ENCODE measurements at regions not wholly inside any gene's neighbourhood (a gene's known extent, or its start where the extent isn't known, plus 50 kb on each side); places are given as distances from the start of the nearest gene placed in this dataset.

- Histone ChIP-seq H3K4me1 (no peaks in the 10 kb centered on the region), H3K27me3 (no peaks in the 10 kb centered on the region), H3K9me3 (peaks cover 0 to 4% of the 10 kb centered on the region in 2 donors), H3K36me3 (no peaks in the 10 kb centered on the region), H3K4me3 (no peak overlapping the region), H3K27ac (no peak overlapping the region)
- TF ChIP-seq POLR2A (IDR thresholded peaks at IDR 0.05) (no peak), CTCF (IDR thresholded peaks at IDR 0.05) (no peak)
- intact Hi-C loops (cut with DNase I; ENCODE audit: low total_unique reads) = no loop called here
- DNase-seq (ENCODE audit: low spot score in 2 of 2) = no peak
Measured at GRCh38 chrX:118250445-118250844, 95.5 kb upstream of the WDR44 start.

DNA sequence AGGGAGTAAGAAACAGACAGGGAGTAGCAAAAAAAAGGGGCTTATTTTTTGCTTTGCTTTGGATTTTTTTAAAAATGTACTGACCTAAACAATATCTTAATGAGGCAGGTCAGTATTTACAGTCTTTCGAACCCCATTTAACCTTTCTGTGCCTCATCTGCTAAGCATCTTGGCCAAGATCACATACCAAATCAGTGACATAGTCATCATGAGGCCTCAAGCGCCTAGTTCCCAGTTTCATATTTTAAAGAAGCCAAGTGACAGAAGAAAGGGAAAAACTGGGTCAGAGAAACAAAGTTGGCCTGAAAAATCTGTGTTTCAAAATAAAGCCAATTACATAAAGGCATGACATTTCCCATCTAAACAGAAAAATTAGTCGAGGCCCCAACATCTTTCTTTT, 94.6 kb upstream of the WDR44 start:
- intact Hi-C loops (cut with DNase I; ENCODE audit: low total_unique reads) = no loop called here
- DNase-seq (ENCODE audit: low spot score in 2 of 2) = no peak

GRCh38 chrX:118252967-118253366, 92.9 kb upstream of the WDR44 start:
- Histone ChIP-seq H3K36me3 (no peaks in the 10 kb centered on the region), H3K27ac (no peak overlapping the region), H3K9me3 (no peaks in the 10 kb centered on the region), H3K4me3 (no peak overlapping the region), H3K27me3 (no peaks in the 10 kb centered on the region), H3K4me1 (no peaks in the 10 kb centered on the region)
- no peak for TF ChIP-seq CTCF (IDR thresholded peaks at IDR 0.05)
- no peak for TF ChIP-seq POLR2AphosphoS5 (IDR thresholded peaks at IDR 0.05)
- no peak for TF ChIP-seq POLR2A (IDR thresholded peaks at IDR 0.05)
- no peak for DNase-seq (ENCODE audit: low spot score in 2 of 2)
- intact Hi-C loops (cut with DNase I; ENCODE audit: low total_unique reads) = no loop called here

More for the DNA sequence above, 94.6 kb upstream of the WDR44 start:
- H3K27ac ChIP-seq = peak overlapping the region in 1 of 2 donors; percentile 4
- H3K36me3 ChIP-seq = no peaks in the 10 kb centered on the region
- no peak overlapping the region for H3K4me3 ChIP-seq
- TF ChIP-seq POLR2AphosphoS5 (IDR thresholded peaks at IDR 0.05) (no peak), CTCF (IDR thresholded peaks at IDR 0.05) (no peak), POLR2A (IDR thresholded peaks at IDR 0.05) (no peak)
- H3K27me3 ChIP-seq = no peaks in the 10 kb centered on the region
- H3K4me1 ChIP-seq = no peaks in the 10 kb centered on the region
- peaks cover 0 to 2% of the 10 kb centered on the region in 2 donors for H3K9me3 ChIP-seq

GRCh38 chrX:118254611-118255010, 91.3 kb upstream of the WDR44 start:
- no peaks in the 10 kb centered on the region for H3K36me3 ChIP-seq
- intact Hi-C loops (cut with DNase I; ENCODE audit: low total_unique reads) = no loop called here

DNA sequence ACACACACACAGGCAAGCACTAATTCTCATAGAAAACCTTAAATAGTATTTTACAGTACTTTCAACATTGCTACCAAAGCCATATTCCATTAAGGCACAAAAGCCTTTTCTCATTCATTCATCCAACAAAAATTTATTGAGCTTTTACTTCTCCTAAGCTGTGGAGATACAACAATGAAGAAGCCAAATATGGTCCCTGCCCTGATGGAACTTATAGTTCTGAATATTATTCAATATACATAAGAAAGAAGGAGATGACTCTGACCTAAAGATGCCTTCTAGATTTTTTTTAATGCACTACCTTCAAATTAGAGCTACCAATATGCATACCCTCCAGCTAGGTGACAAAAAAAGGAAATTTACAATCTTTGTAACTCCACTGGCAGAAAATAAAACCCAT, 90.0 kb upstream of the WDR44 start:
- intact Hi-C loops (cut with DNase I; ENCODE audit: low total_unique reads) = no loop called here
- Histone ChIP-seq H3K27ac (no peak overlapping the region), H3K9me3 (no peaks in the 10 kb centered on the region), H3K4me1 (no peaks in the 10 kb centered on the region), H3K36me3 (no peaks in the 10 kb centered on the region), H3K4me3 (no peak overlapping the region), H3K27me3 (peaks cover 0 to 11% of the 10 kb centered on the region in 2 donors)
- TF ChIP-seq POLR2AphosphoS5 (IDR thresholded peaks at IDR 0.05) (no peak), CTCF (IDR thresholded peaks at IDR 0.05) (no peak), POLR2A (IDR thresholded peaks at IDR 0.05) (no peak)
- DNase-seq (ENCODE audit: low spot score in 2 of 2) = no peak

More at GRCh38 chrX:118254611-118255010, 91.3 kb upstream of the WDR44 start:
- TF ChIP-seq POLR2A (IDR thresholded peaks at IDR 0.05) = no peak
- TF ChIP-seq POLR2AphosphoS5 (IDR thresholded peaks at IDR 0.05) = no peak
- peak; percentile 49 to 63 (median 52) for TF ChIP-seq CTCF (IDR thresholded peaks at IDR 0.05)
- no peaks in the 10 kb centered on the region for H3K27me3 ChIP-seq
- H3K4me3 ChIP-seq = no peak overlapping the region
- no peak overlapping the region for H3K27ac ChIP-seq
- no peaks in the 10 kb centered on the region for H3K9me3 ChIP-seq
- peak in 1 of 2 donors; percentile 48 for DNase-seq (ENCODE audit: low spot score in 2 of 2)
- H3K4me1 ChIP-seq = no peaks in the 10 kb centered on the region
